Gastroesophageal sphincter (tissue), 3 donors: ENCODE measurements at regions not wholly inside any gene's neighbourhood (a gene's known extent, or its start where the extent isn't known, plus 50 kb on each side); places are given as distances from the start of the nearest gene placed in this dataset.

Experiments used
- CTCF ChIP-seq, 4 experiments: fragments of 200-600 bp in 2 of 4; fragments of 450-650 bp in 2 of 4; sonication (generic) in 1 of 4; IDR thresholded peaks; one replicate each; pipeline ENCODE4 v1.5.1; 2017 to 2019; ENCODE audit warnings: antibody characterized with exemption in 4 of 4, mild to moderate bottlenecking in 2 of 4, moderate library complexity in 2 of 4
- EP300 ChIP-seq: sonication (generic); formaldehyde crosslinking; IDR thresholded peaks from one replicate; pipeline ENCODE4 v1.6.1; 2017; ENCODE audit warnings: antibody characterized with exemption, mild to moderate bottlenecking
- POLR2A ChIP-seq, 2 donors: fragments of 450-650 bp; IDR thresholded peaks; one replicate each; pipeline ENCODE4 v1.6.1; 2017; ENCODE audit warnings: antibody characterized with exemption in 2 of 2, mild to moderate bottlenecking in 2 of 2, moderate library complexity in 1 of 2

DNA sequence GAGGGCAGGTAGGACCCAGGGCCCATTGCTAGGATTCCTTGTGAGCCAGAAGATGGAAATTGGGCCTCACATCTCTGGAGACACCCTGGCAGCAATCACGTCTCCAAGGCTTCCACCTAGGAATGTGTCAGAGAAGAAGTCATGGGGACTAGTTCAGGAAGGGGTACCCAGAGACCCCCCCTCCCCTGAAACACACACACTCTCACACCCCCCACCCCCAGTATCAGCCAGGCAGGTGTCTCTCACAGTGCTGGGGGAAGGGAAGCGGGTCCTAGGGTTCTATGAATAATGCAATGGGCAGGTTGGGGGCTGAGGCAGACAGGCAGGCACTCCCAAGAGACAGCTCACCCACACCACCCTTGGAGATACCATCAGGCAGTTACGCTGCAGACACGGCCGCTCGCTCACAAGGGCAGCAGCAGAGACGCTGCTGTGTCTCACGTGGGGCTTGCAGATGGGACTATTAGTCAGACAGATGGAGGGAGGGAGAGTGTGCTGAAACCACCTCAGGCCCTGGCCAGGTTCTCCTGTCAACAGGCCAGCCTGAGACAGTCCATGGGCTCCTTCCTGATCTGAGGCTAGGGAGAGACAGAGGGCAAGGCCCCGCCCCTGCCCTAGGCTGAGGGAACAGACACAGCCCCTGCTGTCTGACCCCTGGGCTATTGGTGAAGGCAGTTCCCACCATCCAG is 134.6 kb downstream of the CYP26B1 start:
- TF ChIP-seq EP300 = no peak
- no peak for TF ChIP-seq CTCF (IDR thresholded peaks at IDR 0.05)
- no peak for TF ChIP-seq POLR2A (IDR thresholded peaks at IDR 0.05)
